Cardiac fibroblast (primary cell): ENCODE measurements at regions not wholly inside any gene's neighbourhood (a gene's known extent, or its start where the extent isn't known, plus 50 kb on each side); places are given as distances from the start of the nearest gene placed in this dataset.

Source experiments
- DNase-seq, 2 donors: peaks; one replicate each; pipeline versions ENCODE4 v3.0.0 to v3.0.0-alpha.2; 2010; ENCODE audit warnings: low read depth in 2 of 2
- H3K4me3 ChIP-seq, 2 donors: replicated peaks in 1 of 2; 1 replicate in 1 of 2; 2 replicates in 1 of 2; pipeline ENCODE4 v1.5.1; 2011; ENCODE audit warnings: low read depth in 2 of 2, low read length in 2 of 2, mild to moderate bottlenecking in 2 of 2, moderate library complexity in 1 of 2
- TF ChIP-seq, protein P1 (sequence below): IDR thresholded peaks from one replicate; pipeline ENCODE4 v1.5.1; 2011; ENCODE audit warnings: low read depth, mild to moderate bottlenecking, low read length, inconsistent platforms

DNA sequence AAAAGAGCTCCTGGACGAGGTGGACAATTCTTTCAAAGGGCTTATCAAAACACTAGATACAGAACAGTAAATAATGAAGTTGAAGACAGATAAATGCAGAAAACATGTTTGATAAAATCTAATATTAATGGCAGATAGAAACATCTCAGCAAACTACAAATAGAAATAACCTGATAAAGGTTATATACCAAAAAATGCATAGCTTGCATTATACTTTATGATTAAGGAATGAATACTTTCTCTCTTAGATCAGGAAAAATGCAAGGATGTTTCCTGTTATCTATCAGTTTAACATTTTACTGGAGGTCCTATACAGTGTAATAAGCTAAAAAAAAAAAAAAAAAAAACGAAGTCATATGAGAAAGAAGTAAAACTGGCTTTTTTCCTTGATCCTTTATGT is 304.5 kb upstream of the CXorf51A start:
- no peak overlapping the region for H3K4me3 ChIP-seq
- DNase-seq = no peak
- TF ChIP-seq, protein P1, sequence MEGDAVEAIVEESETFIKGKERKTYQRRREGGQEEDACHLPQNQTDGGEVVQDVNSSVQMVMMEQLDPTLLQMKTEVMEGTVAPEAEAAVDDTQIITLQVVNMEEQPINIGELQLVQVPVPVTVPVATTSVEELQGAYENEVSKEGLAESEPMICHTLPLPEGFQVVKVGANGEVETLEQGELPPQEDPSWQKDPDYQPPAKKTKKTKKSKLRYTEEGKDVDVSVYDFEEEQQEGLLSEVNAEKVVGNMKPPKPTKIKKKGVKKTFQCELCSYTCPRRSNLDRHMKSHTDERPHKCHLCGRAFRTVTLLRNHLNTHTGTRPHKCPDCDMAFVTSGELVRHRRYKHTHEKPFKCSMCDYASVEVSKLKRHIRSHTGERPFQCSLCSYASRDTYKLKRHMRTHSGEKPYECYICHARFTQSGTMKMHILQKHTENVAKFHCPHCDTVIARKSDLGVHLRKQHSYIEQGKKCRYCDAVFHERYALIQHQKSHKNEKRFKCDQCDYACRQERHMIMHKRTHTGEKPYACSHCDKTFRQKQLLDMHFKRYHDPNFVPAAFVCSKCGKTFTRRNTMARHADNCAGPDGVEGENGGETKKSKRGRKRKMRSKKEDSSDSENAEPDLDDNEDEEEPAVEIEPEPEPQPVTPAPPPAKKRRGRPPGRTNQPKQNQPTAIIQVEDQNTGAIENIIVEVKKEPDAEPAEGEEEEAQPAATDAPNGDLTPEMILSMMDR = no peak

DNA sequence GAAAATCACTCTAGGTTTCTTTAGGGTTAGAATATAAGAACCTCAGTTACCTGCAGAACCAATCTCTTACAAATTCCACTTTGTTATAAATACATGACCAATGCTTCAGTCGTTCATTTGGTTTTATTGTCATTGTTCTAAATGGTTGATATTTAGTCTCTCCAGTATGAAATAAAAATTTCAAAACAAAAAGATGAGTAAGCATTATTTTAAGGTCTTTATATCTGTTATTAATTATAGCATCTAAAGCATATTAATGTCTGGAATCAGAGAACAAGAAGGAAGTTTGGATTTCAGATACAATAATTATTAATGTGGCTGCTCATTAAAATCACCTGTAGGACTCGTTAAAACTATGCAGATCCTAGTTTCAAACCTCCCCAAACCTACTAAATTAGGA is 265.4 kb upstream of the CXorf51A start:
- DNase-seq = no peak
- H3K4me3 ChIP-seq = no peak overlapping the region
- TF ChIP-seq, protein P1 = no peak

DNA sequence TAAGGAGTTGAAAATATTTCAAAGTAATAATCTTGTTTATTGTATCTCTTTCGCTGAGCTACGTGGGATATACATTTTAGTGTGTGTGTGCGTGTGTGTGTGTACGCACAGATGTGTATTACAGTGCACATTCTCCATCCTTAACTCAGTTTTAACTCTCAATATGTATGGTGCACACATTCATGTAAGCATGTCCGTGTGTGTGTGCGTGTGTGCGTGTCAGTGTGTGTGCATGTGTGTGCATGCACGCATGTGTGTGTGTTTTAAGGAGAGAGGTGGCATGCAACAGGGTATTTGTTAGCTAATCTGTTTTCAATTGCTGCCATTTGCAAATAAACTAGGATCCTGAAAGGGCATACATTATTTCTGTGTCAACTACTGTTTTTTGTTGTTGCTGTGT is 264.9 kb upstream of the CXorf51A start:
- TF ChIP-seq, protein P1 = no peak
- no peak overlapping the region for H3K4me3 ChIP-seq
- no peak for DNase-seq

DNA sequence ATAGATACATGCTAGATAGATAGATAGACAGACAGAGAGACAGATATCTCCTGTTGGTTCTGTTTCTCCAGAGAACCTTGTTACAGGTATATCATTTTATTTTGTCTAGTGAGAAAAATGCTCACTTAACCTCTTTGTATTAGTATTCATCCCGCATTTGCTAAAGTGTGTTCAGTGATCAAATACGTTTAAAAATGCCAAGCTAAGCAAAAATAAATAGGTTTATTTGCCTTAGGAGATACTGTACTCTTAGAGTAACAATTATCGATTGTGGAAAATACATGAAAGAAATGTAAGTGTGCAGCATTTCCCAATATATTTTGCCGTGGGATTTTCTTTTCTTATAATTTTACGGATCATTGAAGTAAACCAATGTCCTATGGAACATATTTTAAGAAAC is 262.9 kb upstream of the CXorf51A start:
- no peak for DNase-seq
- TF ChIP-seq, protein P1 = no peak
- H3K4me3 ChIP-seq = no peak overlapping the region

DNA sequence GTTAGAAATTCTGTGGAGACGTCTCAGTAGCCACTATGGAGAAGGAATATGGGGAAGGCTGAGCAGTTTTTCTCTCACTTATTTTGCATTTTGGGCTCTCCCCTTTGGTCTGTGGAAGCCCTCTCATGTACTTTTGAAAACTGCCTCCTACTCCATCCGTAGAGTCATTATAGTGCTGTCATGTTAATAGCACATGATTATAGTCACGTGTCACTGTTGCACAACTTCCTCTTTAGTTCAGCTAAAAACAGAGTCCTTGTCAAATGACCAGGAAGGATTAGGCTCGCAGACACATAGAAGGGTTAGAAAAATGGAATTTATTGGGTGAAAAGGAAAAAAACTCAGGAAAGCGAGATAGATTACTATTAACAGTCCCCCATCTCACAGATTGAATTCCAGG is 258.2 kb upstream of the CXorf51A start:
- no peak for DNase-seq
- no peak overlapping the region for H3K4me3 ChIP-seq
- TF ChIP-seq, protein P1 = no peak

DNA sequence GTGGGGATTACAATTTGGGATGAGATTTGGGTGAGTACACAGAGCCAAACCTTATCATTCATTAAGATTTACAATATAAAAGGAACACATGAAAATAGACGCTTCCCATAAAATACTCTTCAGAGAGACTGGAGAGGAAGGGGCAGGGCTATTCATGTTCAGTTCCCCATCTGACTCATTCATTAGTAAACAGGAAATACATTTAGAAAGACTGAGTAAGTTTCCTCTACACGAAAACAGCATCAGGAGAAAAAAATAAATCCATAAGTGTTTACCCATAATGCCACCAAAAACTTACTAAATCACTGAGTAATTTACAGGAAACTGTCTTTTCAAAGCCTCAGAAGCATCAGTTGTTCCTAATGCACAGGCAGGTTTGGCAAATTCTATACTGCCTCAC is 255.4 kb upstream of the CXorf51A start:
- no peak overlapping the region for H3K4me3 ChIP-seq
- TF ChIP-seq, protein P1 = no peak
- DNase-seq = peak in 1 of 2 donors; percentile 36
